UCSD-AML1 (cell line): ENCODE measurements at regions not wholly inside any gene's neighbourhood (a gene's known extent, or its start where the extent isn't known, plus 50 kb on each side); places are given as distances from the start of the nearest gene placed in this dataset.
"Not testable (repeated sequence)": the region's sequence is repeated elsewhere in the genome, so short reads cannot be mapped to it uniquely, and the experiment has no call there.

Source experiments
- DNase-seq: peaks from one replicate; lab custom pipeline; 2025; ENCODE audit not compliant: unreplicated experiment; lab: John Stamatoyannopoulos, UW

DNA sequence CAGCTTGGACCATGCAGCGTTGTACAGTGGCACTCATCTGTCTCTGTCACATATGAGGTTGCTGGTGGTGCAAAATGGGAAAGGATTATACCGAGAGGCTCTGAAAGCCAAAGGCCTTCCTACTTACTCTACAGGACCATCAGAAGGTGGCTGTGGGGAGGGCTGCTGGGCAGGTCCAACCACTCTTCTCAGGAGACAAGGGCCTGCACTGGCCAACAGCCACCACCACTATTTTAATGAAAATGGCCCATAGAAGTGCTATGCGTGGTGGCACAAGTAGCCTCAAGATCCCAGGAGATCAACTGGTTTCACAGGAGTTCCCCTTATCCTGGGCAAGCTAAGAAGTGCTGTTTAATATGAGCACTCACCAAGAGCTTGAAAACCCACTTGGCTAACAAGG lies 52.3 kb downstream of the MRPL57 start:
- DNase-seq: no peak

DNA sequence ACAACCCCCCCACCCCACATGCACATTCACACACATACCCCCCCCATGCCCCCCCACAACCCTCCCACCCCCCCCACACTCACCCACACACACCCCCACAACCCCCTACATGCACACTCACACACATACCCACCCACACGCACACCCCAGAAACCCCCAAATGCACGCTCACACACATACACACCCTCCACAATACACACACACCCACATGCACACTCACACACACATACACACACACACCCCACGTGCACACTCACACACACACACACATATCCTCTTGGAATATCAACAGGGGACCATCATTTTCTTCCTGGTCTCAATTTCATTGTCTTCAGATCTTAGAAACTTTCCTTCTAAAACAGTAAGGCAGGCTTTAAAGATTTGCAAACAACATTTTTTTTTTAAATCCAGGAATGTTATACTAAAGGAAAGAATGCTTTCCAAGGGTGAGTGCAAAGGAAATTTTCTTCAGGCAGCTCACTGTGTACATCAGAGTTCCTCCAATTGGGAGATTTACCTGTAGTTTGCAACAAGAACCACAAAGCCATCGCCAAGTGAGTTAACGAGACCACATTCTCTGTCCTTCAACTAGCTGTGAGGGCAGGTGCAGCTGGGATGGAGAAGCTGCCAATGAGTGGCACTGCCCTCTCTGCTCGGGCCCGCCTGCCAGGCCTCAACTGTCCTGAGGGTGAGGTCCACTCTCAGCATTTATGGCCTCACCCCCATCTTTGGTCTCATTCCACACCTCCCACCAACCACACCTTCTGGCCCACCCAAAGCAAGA lies 53.0 kb downstream of the MRPL57 start:
- no peak for DNase-seq

DNA sequence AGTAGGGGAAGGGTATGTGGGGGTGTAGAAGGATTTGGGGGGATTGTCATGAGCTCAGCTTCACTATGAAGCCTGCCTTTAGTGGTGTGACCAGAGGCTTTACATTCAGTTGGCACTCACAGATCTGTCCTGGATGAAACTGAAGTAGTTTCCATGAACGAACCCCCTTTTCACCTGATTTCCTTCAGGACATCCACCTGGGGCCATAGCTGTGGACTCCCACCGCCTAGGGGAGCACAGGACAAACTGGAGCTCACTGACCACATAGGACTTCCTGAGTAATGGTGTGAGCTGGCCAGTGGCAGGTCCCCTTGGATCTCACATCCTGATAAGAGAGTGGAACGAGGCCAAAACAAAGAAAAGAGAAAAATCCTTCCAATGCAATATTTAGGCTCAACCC lies 54.1 kb downstream of the MRPL57 start:
- no peak for DNase-seq

DNA sequence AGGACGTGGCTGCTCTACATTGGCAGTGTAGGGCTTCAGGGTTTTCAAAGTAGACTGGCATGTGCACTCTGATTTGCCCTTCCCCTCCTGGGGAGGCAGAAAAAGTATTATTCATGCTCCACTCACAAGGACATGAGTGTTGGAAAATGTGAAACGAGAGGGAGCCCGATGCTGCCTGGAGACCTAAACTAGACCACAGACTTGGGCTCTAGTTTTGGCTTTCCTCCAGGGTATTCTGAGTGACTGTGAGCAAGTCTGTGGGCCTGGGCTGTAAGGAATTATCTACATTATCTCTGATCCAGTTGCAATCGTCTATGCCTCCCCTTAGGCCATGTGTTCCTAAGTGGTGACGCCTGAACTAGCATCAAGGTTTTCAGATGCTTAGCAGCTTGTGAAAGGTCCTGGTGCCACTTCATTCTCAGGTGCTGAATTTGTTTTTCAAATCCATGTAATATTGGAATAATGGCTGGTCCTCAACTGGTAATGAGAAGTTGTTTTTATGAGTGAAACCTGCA lies 55.0 kb downstream of the MRPL57 start:
- DNase-seq: no peak

DNA sequence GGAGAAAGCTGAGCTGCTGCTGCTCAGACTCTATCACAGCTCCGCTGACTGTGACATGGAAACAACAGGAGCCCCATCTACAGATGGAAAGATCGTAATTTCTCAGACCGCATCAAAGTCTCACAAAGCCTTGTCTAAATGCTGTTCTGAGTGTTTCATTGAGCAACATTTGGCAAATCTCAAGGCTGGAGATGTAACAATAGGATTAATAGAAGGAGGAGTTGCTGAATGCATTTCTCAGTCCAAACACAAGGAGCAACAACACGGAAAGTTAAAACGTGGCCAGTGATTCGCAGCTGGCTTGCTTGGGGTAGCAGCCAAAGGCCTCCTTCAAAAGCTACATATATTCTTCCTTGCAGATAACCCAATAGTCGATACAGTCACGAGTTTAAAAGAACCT lies 55.7 kb downstream of the MRPL57 start:
- DNase-seq: no peak

DNA sequence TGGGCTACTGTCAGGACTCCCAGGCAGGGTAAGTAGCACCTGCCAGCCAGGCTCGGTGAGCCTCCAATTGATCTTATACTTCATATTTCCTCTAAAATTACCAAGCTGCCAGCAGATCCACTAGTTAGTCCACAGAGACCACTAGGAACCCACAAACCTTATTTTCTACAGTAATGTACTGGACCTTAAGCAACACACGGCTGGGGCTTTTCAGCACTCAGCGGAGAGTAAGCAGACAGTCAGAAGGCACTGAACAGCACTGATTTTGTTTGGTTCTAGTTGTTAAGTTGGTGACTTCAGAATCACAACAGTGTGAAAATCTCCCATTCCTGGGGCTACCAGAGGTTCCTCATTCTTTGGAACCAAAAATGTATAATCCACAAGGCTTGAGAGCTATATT lies 56.1 kb downstream of the MRPL57 start:
- DNase-seq: no peak

DNA sequence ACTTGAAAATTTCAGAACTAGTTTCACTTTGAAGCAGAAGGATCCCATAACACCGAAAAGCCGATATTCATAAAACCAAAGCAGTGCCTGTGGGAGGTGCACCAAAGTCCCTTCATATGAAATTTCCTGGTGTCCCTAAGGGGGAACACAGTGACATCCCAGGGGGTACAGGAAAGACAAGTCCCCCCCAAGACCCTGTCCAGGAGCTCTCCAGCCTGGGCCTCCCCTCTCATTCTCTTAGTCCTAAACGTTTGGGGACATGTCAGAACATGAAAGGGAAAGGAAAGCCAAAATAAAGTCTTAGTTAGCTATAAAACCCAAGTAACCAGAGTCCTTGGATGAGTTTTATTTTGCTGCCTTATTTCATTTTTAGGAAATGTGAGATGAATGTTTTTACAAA lies 56.6 kb downstream of the MRPL57 start:
- DNase-seq: no peak

DNA sequence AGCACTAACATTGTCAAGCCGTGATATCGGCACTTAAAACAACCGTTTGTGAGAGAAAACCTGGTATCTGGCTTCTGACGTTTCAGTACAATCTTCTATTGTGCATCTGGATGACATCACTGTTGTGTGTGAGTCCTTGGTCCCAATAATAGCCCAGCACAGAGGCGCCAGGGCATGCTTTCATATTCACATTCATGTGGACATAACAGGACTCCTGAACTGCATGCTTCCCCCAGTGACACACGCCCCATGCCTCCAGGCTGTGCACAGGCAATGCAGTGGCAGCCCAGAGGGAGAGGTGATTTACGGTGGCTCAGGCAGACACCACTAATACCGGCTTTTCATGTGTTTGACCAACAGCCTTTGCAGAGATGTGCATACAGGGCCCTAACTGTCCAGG lies 58.1 kb downstream of the MRPL57 start:
- no peak for DNase-seq

DNA sequence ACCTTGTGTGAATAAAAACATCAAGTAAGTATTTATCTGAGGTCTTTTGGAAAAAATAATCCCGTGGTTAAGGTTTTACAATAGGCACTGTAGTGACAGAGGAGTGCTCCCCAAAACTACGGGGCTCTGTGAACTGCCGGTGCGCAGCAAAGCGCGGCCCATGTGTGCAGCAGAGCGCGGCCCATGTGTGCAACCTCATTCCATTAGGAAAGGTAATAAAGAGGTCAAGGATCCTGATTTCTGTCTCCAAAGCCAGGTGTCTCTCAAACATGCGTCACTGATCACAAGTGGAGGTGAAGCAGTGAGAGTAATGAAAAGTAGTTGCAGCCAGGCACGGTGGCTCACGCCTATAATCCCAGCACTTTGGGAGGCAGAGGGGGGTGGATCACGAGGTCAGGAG lies 58.7 kb downstream of the MRPL57 start:
- no peak for DNase-seq

DNA sequence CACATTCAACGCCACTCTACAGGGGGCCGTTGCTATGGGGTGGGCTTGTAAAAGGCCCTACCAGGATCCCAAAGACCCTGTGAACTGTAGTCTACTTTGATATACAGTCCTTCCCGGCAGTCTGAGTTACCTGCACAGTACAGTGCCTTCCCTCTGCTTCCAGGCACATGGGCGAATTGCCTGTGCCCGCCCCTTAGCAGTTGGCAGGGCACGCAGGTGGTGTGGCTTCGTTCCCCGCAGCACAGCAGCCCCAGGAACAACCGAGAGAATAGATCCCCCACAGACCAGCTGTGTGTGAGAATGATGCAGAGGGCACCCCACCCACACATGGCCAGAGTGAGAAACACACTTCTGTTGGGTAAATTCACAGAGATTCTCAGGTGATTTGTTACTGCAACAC lies 60.6 kb downstream of the MRPL57 start:
- DNase-seq: no peak

DNA sequence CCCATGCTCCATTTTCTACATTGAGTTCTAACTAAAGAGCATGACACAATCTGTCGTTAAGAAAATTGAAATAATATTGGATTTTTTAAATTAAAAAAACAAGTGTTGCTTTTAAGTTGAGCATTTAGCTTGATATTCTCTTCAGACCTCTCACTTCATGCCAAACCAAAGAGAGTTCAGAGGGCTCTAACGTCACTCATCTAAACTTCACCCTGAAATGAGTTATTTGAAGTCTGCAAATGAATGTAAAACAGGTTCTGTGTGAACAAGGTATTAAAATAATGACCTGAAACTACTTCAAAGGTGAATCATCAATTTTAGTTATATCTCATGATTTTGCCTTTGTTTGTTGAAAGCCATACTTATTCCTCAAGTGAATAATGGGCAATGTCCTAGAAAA lies 61.8 kb downstream of the MRPL57 start:
- no peak for DNase-seq

DNA sequence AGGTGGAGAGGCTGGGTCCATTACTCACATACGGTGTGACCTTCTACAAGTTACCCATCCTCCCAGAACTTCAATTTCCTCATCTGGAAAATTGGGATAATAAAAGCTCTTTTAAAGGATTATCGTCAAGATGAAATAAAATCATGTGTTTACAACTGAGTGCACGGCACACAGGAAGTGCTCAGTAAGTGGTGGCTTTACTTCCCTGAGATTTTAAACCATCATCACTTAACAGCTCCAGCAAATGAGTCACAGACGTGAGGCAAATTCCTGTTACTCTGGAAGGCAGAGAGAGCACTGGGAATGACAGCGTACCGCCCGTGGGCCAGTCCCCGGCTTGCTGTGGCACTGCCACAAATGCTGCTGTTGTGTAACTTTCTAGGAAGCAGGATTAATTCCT lies 64.1 kb downstream of the MRPL57 start:
- DNase-seq: no peak

DNA sequence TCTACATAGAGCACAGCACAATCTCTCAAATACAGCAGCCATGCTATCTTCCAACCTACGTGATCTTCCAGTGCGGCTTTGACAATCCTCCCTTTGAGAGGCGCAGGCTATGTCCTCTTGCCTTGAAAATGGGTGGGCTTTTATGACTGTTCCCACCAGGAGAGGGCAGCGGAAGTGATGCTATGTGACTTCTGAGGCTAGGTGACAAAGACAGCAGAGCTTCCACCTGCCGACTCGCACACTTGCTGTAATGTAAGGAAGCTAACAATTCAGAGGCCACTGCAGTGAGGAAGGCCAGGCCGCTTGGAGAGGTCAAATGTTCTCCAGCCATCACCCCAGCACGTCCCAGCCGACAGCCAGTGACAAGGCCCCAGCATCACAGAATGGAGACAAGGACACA lies 65.8 kb downstream of the MRPL57 start:
- DNase-seq: no peak

DNA sequence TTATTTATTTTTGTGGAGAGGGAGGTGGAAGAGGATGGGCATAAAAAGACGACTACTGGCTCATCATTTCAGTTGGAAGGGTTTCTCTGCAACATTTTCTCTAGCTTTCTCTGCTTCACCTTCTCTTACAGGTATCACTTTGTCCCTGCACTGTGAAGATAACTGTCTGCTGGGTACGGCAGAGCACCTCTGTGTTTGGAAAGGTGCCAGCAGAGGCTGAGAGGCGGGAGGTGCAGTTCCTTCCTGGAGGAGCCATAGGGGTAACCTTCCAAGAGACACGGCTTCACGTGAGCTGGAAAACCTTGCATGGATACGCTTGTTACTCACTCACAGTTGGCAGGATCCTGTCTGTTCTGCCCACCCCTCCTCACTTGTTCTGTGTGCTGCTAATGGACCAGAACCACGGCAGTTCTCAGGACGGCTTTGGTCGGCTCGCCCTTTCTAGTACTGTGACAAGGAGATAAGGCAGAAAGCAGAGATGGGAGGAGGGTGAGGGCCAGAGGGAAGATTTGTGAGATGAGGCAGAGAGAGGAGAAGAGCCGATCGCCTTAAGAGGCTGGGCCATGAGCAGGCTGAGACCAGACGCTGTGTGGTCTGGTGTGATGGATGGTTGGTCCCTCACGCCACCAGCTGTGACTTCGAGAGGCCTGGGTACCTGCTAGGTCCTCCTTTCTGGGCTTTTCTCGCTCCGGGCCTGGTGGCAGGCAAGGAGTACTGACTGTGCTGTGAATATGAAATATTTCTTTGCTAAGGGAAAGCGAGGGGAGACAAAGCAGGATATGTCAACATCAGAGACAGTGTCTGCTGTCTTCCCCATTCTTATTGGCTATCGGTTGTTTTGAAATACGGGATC lies 66.8 kb downstream of the MRPL57 start:
- DNase-seq: no peak

DNA sequence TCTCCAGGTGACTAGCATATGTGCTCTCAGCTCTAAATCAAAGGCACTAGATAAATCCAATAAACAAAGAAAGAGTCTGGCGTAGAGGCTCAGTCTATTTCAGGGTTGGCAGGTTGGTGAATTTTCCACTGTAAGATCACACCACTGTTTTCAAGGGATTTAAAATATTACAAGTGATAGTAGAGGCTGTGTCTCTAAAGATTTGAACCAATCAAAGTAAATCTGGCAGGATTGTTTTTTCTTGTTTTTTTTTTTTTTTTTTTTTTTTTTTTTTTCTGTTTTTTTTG lies 67.4 kb downstream of the MRPL57 start:
- DNase-seq: not testable (repeated sequence)

DNA sequence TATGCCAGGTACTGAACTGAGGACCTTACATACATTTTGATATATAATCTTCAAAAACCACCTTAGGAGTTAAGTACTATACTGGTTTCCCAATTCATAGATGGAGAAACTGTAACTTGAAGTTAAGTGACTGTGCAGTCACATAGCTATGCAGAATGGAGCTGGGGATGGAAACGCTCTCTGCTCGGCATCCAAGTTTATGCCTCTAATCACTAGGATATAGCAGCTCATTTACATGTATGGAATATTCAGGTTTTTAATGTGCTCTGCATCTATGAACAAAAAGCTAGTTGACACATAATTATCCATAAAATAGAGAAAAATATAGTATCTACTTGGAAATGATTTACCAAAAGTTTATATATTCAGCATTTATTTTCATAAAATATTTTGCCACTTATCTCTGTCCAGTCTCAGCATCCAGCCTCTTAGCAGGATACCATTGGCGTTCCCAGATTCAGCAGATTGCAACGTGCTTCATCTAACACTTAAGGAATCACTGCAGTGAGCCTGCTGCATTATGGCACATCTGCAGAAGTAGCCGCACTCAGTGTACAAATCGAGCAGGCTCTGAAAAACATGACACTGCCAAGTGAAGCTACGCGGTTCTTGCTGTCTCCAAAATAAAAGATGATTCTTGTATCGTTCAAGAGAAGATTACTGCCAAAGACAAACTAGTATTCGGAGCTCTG lies 70.4 kb downstream of the MRPL57 start:
- DNase-seq: no peak

DNA sequence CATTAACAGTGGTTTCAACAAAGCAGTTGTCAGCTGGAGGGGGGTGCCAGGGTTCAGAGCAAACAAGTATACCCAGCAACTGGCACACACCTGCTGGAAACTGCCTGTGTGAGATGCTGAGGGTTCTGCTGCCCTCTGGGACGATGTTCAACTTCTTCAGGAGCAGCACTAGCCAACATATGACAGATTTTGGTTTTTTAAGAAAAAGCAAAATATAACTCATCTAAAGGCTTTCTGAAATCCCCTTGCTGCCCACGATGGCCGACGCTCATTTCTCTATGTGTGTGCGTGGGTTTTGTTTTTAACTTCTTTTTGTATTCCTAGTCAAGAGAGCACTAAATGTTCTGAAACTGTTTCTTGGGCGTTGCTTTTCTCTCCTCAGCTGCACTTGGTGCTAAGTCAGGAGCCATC lies 79.9 kb downstream of the MRPL57 start:
- no peak for DNase-seq

DNA sequence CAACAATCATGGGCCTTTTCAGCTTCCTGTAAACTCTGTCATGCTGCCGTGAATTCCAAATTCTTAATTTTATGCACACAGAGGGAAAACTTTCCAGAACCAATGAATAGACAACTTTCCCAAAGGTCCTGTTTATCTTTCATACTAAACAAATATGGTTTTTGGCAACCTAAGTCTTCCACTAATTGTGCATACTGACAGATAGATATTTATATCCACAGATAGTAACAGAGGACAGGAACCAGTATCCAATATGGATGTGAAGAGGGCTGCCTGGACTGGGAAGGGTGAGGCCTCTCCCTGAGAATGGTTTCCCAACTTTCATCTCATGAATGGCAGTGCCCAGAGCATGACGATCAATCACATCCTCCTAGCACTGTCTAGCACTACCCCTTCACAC lies 80.4 kb downstream of the MRPL57 start:
- no peak for DNase-seq

DNA sequence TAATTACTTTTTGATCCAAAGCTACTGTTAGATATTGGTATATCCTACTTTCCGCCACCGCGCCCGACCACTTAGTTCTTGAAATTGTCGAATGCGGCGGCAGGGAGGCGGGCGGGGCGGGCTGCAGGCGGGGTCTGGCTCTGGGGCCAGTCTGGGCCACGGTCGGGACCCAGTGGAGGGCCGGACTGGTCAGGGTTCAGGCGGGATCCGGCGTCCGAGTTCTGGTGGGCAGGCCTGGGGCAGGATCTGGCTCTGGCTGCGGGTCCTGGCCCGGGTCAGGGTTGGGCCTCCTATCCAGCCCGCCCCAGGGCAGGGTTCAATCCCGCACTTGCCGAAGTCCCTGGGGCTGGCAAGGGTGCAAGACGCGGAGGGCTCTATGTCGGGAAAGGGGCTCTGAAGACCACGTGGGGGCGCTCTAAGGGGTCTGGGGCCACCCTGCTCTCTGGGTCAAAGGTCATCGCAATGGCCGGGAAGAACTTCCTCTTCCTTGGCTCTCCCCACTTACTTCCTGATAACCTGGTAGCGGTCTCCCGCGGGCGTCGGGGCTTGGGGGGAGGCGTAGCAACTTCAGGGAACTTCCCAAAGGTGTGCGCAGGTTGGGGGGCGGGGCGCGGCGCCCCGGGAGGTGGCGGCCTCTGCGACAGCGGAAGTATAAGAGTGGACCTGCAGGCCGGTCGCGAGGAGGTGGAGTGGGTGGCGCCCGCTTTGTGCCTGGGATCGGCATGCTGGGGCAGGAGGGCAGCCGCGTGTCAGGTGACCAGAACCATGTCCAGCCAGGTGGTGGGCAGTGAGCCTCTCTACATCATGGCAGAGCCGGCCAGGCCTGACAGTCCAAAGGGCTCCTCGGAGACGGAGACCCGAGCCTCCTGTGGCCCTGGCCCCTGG lies 83.4 kb downstream of the MRPL57 start:
- DNase-seq: no peak

DNA sequence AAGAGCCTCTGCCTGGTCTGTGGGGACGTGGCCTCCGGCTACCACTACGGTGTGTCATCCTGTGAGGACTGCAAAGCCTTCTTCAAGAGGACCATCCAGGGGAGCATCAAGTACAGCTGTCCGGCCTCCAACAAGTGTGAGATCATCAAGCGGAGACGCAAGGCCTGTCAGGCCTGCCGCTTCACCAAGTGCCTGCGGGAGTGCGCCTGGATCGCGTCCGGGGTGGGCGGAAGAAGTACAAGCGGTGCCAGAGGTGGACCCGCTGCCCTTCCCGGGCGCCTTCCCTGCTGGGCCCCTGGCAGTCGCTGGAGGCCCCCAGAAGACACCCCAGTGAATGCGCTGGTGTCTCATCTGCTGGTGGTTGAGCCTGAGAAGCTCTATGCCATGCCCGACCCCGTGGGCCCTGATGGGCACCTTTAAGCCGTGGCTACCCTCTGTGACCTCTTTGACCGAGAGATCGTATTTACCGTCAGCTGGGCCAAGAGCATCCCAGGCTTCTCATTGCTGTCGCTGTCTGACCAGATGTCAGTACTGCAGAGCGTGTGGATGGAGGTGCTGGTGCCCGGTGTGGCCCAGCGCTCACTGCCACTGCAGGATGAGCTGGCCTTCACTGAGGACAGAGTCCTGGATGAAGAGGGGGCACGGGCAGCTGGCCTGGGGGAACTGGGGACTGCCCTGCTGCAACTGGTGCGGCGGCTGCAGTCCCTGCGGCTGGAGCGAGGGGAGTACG lies 84.3 kb downstream of the MRPL57 start:
- not testable (repeated sequence) for DNase-seq
